ENCODE measurements at regions not wholly inside any gene's neighbourhood (a gene's known extent, or its start where the extent isn't known, plus 50 kb on each side); places are given as distances from the start of the nearest gene placed in this dataset.

GRCh38 chr13:80928241-80928640 lies 587.3 kb upstream of the SPRY2 start:
- TF ChIP-seq EP300 (IDR thresholded peaks at IDR 0.05) (no peak), POLR2AphosphoS5 (IDR thresholded peaks at IDR 0.05) (no peak)
- TF ChIP-seq, protein P1, sequence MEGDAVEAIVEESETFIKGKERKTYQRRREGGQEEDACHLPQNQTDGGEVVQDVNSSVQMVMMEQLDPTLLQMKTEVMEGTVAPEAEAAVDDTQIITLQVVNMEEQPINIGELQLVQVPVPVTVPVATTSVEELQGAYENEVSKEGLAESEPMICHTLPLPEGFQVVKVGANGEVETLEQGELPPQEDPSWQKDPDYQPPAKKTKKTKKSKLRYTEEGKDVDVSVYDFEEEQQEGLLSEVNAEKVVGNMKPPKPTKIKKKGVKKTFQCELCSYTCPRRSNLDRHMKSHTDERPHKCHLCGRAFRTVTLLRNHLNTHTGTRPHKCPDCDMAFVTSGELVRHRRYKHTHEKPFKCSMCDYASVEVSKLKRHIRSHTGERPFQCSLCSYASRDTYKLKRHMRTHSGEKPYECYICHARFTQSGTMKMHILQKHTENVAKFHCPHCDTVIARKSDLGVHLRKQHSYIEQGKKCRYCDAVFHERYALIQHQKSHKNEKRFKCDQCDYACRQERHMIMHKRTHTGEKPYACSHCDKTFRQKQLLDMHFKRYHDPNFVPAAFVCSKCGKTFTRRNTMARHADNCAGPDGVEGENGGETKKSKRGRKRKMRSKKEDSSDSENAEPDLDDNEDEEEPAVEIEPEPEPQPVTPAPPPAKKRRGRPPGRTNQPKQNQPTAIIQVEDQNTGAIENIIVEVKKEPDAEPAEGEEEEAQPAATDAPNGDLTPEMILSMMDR (IDR thresholded peaks at IDR 0.05): no peak

All from gastroesophageal sphincter (tissue), 3 donors.